HG03097 (cell line): ENCODE measurements at regions not wholly inside any gene's neighbourhood (a gene's known extent, or its start where the extent isn't known, plus 50 kb on each side); places are given as distances from the start of the nearest gene placed in this dataset.
"Not testable (repeated sequence)": the region's sequence is repeated elsewhere in the genome, so short reads cannot be mapped to it uniquely, and the experiment has no call there.

Source experiments
- ATAC-seq: cut with Tn5 transposase; IDR thresholded peaks from one replicate; pipeline ENCODE4 v1.9.1; 2021; ENCODE audit not compliant: unreplicated experiment, low FRiP score

DNA sequence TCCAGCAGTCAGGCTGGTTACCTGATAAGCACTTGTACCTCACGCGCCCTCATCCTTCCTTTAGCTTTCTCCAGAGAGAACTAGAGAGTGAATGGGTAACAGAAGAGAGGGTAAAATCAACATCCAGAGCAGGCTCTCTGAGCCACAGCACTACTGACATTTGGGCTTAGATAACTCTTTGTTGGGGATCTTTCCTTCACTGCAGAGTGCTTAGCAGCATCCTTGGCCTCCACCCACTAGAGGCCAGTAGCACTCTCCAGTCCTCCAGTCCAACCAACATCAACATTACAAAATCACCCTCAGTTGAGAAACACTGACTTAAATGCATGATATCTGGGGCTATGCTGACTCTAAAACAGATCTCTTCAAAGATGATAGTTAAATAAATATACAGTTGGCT, 220.7 kb downstream of the TACR3 start:
- no peak for ATAC-seq

- peak; percentile 88 for ATAC-seq
Observed at GRCh38 chr4:103498161-103499070, 221.4 kb downstream of the TACR3 start.

GRCh38 chr4:103497692-103498091, 222.1 kb downstream of the TACR3 start:
- ATAC-seq, result peak; percentile 44

DNA sequence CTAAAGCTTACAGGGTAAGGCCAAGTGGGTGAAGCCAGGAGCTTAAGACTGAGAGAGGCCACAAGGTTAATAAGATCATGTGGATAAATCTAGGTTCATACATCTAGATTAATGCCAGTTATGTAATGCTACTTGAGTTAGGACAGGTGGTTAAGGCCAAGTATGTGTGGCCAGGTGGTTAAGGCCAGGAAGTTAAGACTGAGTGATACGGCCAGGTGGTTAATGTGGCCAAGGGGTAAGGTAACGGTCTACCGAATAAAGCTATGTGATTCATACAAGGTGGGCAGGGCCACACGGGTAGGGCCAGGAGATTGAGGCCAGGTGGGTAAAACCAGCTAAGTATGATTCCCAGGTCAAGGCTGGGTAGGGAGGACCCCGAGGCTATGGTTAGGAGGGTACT, 223.0 kb downstream of the TACR3 start:
- ATAC-seq, result no peak

DNA sequence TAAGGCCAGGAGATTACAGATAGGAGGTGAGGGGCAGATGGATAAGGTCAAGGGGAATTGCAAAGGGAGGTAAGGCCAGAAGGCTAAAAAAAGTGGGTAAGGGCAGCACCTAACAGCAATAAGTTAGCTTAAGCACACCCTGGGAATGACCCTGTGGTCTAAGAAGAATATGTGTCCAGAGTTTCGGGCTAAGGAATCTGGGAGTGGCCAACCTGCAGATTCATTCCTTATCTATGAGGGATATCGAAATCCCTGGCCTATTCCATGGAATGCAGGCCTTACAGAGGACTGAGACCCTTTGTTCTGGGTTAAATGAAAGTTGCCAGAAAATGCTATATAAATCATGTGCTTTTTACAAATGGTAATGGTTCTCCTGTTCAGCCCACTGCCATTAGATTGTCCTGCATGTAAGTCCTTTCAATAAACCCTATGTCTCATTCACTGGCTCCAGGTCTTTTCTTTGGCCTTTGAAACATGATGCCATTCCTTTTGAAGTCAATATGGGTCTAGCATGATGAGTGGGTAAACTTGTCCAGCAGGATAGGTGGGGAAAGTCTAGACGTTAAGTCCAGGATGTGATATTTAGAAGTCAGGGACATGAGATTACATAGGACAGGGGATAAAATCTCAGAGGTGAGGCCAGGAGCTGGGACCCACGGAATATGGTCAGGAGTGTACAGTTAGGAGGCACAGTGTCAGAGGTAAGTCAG, 226.2 kb downstream of the TACR3 start:
- ATAC-seq, result no peak

DNA sequence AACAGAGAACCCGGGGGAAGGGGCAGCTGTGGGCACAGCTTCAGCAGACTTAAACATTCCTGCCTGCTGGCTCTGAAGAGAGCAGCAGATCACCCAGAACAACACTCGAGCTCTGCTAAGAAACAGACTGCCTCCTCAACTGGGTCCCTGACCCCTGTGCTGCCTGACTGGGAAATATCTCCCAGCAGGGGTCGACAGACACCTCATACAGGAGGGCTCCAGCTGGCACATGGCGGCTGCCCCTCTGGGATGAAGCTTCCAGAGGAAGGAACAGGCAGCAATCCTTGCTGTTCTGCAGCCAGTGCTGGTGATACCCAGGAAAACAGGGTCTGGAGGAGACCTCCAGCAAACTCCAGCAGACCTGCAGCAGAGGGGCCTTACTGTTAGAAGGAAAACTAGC, 234.5 kb downstream of the TACR3 start:
- not testable (repeated sequence) for ATAC-seq

- ATAC-seq, result no peak
Observed at GRCh38 chr4:103484521-103484920, 235.3 kb downstream of the TACR3 start.

GRCh38 chr4:103482893-103483292, 236.9 kb downstream of the TACR3 start:
- ATAC-seq, result no peak

DNA sequence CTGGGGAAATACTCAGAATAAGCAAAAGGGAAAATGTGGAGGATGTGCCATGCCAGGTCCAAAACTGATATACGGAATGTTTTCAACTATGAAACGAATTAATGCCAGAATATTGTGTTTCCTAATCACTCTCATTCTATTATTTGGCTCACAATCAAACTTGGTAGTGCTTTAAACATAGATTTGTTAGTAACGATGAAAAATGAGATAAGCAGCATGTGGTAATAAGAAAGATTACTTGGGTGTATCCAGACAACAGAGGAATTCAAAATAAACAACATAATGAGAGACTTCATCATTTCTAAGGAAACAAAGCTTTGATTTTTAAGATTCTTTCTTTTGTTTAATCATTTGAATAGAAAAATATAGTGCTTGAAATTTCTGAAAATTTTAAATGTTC, 237.3 kb downstream of the TACR3 start:
- no peak for ATAC-seq

DNA sequence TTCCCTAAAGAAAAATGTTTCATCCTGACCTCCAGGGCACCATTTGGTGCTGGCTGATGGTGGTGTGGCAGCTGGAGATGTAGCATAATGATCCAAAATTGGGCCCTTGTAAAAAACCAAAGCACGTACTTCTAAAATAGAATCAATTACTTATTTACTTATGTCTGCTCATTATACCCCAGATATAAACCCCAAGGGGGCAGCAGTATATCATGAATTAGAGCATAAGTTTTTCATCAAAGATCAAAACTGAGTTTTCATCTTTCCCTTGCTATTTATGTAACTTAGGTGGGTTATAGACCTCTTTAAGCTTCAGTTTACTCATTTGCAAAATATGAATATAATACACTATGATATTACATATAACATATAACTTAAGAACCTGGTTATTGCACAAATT, 241.1 kb downstream of the TACR3 start:
- no peak for ATAC-seq

GRCh38 chr4:103478210-103478609, 241.6 kb downstream of the TACR3 start:
- ATAC-seq, result no peak

DNA sequence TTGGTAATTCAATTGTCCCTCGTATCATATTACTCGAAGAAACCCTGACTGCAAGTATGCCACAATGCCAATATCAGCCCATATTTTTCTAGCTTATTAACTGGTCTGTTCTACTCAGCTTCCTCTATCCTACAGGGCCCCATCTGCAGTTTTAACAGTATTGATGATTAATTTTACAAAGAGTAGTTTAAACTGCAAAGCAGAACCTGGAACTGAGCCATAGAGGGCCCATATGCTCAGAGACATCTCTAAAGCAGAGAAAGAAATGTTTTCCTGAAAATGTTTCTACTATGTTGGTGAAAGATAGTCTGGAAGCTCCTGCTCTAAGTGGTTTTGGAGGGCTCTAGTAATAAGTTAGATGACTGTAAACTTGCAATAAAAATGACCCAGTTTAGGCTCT, 259.4 kb upstream of the CENPE start:
- no peak for ATAC-seq

- no peak for ATAC-seq
Observed at GRCh38 chr4:103451341-103451740, 253.2 kb upstream of the CENPE start.

GRCh38 chr4:103450693-103451092, 252.6 kb upstream of the CENPE start:
- no peak for ATAC-seq

DNA sequence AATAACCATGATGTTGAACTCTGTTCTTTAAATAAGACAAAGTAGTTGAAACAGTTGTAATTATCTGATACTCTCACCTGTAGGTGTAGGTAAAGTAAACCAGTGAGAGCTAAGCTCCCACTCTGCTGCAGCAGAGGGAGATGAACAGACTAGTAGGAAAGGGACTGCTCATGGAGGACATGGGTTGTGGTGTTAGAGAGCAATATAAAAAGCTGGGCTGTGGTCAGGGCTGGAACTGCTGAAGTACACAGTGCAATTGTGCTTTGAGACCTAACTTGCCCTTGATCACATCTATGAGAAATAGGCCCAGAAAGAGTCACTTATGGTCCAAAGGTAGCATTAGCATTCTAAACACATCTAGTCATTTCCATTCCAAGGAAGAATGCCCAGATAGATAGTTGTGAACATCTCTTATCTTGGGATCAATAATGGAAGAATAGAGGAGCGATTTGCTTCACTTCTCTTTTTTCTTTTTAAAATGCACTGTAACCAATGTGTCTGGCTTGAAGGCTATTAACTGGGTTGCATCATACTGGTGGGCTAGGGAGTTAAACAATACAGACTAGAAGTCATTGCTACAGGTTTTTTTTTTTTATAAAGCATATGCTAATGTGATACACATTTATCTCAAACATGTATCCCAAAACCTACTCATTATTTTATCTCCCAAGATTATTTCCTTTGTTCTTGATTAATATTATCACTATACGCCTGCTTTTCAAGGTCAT, 251.3 kb upstream of the CENPE start:
- ATAC-seq, result no peak

GRCh38 chr4:103445377-103445776, 247.2 kb upstream of the CENPE start:
- no peak for ATAC-seq

- ATAC-seq, result no peak
Observed at GRCh38 chr4:103443324-103443723, 245.2 kb upstream of the CENPE start.

GRCh38 chr4:103429283-103429682, 231.1 kb upstream of the CENPE start:
- no peak for ATAC-seq

- no peak for ATAC-seq
Observed at GRCh38 chr4:103425406-103425805, 227.3 kb upstream of the CENPE start.

GRCh38 chr4:103424853-103425252, 226.7 kb upstream of the CENPE start:
- no peak for ATAC-seq

DNA sequence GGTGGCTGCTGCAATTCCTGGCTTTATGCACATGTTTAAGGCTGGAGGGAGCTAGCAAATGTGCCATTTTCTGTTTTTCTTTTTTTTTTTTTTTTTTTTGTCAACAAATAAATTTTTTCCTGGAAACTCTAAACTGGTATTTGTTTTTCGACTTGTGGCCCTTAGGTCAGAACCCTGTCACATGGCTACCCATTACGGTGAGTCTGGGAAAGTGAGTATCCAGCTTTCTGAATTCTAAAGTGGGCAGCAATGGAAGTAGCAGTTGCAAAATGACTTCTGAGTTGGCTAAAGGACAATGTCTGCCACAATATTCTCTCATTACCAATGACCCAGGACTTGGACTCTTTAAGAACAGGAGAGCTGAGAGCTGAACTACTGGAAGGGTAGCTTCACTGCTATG, 225.1 kb upstream of the CENPE start:
- no peak for ATAC-seq
